Kidney tubule cell (primary cell): ENCODE measurements at regions not wholly inside any gene's neighbourhood (a gene's known extent, or its start where the extent isn't known, plus 50 kb on each side); places are given as distances from the start of the nearest gene placed in this dataset.
"Not testable (repeated sequence)": the region's sequence is repeated elsewhere in the genome, so short reads cannot be mapped to it uniquely, and the experiment has no call there.

Experiments
- DNase-seq: peaks from one replicate; pipeline ENCODE4 v3.0.0-alpha.2; 2018; ENCODE audit warnings: low spot score

DNA sequence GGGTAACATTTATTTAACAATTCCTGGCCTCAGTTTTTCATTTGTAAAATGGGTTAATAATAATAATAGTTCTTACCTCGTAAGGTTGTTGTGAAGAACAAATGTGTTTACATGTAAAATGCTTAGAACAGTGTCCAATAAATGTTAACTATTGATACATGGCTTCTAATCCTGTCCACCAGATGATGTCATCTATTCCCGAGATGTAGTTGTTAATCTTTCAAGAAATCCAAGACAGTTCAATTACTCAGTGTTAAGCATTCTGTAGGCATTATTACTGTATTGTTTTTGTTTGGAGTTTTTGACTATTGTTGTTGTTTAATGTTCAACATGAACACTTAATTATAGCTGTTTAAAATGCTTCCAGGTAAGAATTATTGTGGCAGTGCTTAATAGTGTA lies 131.0 kb upstream of the FNDC3A start:
- DNase-seq = no peak

DNA sequence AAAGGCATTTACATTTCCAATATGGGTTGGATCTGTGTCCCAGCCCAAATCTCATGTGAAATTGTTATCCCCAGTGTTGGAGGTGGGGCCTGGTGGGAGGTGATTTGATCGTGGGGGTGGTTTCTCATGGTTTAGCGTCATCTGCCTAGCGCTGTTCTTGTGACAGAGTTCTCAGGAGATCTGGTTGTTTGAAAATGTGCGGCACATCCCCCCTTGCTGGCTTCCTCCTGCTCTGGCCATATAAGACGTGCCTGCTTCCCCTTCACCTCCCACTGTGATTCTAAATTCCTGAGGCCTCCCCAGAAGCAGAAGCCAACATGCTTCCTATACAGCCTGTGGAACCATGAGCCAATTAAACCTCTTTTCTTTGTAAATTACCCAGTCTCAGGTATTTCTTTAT lies 126.2 kb upstream of the FNDC3A start:
- DNase-seq = no peak

DNA sequence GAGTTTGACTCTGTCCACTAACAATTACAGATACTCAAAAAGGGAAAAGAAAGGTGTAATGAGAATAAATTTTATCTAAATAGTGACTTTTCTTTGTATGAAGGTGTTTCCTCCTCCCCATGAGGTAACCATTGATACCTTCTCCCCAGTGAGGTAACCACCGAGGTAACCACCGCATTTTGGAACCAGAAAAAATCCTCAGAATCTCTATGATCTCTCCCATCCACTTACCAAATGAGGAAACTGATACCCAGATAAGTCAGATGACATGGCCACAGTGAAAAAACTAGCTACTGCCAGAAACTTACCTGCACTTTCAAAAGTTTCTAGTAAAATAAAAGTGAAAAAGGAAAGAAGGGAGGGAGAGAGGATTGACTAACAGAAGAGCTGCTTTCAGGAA lies 124.0 kb upstream of the FNDC3A start:
- DNase-seq = no peak

DNA sequence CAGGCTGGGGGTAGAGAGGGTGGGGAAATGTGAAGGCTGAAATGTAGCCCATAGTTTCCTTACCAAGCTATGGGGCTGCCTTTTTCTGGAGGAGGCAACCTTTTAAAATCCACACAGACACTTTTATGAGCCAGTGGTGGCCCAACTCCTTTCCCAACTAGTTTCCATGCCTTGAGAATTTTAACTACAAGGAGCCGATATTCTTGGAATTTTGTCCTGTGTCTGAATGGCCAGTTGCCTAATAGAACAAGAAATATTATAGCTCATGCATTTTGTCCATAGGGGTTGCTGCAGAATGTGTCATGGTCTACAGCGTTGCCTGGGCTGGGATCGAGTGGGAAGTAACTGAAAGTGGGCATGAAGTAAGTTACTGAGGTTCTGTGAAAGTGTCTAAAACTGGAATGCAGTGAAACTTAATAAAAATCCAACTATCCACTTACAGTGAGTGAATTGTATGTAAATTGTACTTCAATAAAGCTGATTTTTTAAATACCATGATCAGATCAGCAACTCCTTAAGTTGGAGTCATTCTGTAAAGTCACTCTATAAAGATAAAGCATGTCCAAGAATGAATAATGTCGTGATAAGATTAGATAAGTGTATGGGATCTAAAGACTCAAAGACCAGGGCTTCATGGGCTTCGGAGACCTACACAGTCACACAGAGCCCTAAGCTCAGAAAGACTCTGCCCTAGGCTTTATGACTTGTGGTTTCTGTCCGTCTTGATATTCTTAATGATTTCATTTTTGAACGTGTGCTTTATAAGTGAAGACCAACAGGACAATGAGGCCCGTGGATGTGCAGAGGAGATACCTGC lies 122.6 kb upstream of the FNDC3A start:
- no peak for DNase-seq

DNA sequence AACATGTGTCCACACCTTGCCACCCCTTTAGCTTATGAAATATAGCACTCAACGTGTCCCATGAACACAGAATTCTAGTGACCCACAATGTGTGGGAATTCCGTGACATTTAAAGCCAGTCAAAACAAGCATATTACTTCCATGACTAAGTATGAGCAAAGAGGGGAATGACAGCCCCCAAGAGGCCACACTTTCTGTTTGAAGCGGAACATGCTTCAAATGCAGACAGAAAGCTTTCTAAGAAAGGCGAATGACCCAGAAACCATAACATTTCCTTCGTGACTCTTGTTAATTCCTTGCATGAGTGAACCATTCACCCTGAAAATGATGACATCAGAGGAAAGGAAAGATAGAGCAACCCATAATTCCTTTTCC lies 122.0 kb upstream of the FNDC3A start:
- peak; percentile 75 for DNase-seq

DNA sequence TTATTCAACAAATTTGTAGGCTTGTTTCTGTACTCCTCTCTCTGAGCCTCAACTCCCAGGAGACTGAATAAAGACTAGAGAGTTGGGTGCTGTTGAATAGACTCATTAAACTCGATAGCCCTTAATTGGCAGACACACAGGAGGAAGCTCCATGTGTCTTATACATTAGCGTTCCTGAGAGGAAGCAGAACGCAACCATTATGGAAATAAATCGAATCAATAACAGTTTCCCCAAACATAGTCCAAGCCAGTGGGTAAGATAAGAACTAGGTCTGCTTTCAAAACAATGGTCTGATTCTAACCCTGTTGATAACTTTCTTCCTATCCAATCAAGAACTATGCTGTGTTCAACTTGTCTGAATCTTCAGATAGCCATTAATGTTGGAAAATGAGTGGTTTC lies 118.1 kb upstream of the FNDC3A start:
- DNase-seq = no peak

DNA sequence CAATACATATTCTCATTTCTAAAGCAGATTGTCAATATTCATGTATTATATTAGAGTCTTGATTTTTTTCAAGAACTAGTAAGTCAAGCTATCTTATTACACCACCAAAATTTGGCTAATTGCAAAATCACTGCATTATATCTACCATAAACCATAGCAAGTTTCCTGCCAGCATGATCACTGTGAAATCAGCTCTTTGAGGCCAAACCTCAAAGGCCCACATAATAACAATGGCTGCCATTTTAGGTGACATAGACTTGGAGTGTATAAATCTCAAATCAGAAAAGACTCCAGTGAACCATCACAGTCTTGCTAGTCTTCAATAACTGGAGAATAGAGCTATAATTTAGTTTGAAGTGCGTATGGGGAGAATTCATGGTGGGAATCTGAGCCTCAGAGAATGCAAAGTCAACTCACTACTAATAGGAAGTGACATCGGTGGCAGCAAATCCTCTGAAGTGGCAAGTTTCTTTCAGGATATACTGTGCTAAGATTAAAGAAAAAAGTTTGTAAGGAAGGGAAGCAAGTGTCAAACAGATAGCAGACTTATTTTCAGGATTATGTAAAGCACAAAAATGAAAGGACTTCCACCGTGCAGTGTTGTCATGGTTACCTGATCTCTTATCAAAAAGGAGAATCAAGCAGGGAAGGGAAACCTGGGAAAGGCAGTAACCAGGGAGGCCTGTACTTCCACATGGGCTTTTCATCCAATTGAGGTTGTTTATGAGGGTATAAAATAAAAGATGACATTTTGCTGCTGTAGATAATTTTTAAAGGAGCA lies 117.4 kb upstream of the FNDC3A start:
- no peak for DNase-seq

DNA sequence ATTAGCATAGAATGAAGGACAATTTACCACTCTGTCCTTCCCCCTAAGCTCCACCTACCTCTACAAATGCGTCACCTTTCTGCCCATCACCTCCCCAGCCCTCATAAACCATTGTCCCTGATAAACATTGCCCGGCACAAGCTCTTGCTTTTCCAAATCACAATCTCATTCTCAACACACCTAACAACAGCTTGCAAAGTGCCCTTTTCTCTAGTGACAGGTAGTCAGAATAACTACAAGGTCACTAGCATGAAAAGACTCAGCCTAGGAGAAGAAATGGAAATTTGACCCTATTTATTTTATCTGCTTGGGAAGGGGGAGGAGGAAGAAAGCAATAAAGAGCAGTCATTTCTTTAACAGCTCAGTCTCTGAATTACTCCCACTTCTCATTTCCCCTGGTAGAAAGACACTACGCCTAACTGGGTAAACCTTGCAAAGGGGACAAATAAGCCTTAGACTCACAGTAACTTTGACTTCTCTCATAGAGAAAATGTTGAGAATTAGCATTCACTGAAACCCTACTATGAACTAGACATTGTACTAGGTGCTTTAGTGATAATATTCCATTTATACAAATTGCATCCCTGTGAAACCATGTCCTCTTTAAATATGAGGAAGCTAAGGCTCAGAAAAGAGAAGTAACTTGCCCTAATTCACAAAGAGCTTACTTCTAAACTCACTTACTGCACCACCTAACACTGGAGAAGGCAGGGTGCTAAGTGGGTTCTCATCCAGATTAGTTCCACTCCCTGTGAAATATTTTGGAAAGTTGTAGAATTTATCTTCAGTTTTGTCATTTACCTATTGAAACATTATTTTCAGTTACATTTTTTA lies 116.2 kb upstream of the FNDC3A start:
- no peak for DNase-seq

DNA sequence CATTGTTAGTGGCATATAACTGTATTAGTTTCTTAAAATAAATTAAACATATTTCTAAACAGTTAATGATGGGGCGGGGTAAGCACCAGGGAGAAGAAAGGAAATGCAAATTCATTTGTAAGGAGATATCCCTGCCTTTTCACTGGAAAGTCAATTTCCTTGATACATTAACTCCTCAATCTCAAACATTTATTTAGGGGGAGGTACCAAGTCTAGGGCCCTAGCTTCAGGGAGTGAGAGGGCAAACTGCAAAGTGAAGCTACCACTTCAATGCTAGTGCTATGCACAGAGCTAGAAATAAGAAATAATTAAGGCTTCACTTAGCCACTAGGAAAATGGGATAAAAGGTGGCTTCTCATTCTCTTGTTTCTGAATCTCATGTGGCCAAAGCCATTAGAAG lies 115.3 kb upstream of the FNDC3A start:
- no peak for DNase-seq

DNA sequence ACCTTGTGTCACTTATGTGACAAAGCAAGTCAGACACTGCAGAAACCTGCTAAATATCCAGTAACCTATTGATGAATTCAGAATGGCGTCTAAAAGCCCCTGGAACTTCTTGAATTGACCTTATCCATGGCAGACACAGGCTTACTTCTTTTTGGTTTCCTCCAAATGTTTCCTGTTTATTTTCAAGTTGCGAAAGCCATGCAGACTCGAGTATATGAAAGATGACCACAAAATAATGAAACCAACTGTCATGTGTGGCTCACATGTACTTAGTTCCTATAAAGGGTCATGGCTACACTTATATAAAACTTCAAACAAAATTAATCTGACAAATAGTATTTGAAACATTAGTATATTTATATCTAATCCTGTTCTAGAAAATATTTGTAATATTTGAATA lies 113.1 kb upstream of the FNDC3A start:
- no peak for DNase-seq

DNA sequence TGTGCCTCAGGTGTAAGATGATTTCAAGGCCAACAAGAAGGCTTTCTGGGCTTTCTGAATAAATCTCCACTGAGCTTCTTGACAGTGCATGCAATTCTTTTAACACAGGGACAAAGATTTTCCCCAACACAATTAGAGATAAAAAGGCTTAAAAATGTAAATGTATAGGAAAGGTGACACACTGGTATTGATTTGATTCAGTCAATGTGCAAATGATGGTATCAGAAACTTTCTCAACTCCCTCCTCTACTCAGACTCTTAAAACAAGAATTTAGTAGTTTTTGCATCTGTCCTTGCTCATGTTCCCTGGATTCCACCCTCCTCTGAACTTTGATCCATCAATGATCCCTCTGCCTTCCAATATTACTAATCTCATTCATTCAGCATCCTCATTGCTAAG lies 111.6 kb upstream of the FNDC3A start:
- no peak for DNase-seq

DNA sequence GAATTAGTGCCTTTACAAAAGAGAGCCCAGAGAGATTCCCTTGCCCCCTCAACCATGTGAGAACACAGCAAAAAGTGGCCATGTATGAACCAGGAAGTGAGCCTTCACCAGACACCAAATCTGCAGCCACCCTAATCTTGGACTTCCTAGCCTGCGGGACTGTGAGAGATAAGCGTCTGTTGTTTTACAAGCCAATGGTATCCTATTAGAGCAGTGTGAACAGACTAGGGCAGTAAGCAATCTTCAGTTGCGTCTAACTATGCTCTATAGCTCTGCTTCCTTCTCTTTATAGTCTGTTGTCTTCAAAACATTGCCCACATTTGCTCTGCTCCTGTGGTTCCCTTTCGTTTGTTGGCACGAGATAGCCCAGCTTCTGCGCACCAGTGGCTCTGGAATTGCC lies 109.5 kb upstream of the FNDC3A start:
- no peak for DNase-seq

DNA sequence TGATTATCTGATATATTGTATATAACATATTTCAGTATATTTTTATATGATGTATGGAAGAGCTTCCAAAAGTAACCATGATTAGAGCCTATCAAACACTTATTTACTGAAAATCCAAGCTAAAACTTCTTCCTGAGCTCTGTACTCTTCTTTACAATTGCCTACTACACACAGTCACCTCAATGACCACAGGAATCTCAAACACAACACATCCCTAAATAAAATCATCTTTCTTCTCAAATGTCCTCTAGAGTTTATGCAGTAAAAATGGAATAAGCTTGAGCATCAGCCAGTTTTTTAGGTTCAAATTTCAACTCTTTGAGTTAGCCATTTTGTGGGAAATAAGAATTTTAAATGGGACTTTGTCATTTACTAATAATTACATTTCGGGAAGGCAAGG lies 102.6 kb upstream of the FNDC3A start:
- no peak for DNase-seq

DNA sequence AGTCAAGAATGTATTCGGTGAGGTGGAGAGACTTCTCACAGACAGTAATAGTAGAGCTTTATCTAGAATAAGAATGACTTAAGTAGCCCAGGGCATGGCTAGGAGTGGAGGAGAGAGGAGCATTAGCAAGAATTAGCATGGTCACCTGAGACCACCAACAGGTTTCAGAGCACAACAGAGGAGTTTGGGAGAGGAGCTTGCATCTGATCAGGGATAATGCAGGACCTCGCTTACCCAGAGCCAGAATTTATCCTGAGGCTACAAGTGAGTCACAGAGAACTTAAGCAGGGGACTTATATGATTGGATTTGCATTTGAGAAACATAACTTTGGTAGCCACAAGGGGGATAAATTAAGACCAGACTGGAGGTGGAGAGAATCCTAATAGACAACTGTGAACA lies 102.1 kb upstream of the FNDC3A start:
- DNase-seq = no peak

DNA sequence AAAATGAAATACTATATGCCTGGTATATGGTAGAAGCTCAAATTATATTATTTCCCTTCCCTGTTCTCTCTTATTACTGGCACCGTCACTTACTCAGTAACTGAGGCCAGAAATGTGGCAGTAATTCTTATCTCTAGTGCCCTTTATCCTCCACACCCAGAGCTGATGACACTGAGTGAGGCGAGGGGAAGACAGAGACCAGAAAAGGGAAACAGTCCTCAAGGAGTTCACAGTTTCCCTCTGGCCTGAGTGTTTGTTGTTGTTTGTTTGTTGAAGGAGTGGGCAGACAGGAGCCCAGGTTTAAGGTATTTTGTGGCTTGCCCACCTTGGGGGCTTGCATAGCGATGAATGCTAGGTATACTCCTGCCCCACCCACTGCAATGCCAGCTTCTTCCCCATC lies 101.5 kb upstream of the FNDC3A start:
- no peak for DNase-seq

DNA sequence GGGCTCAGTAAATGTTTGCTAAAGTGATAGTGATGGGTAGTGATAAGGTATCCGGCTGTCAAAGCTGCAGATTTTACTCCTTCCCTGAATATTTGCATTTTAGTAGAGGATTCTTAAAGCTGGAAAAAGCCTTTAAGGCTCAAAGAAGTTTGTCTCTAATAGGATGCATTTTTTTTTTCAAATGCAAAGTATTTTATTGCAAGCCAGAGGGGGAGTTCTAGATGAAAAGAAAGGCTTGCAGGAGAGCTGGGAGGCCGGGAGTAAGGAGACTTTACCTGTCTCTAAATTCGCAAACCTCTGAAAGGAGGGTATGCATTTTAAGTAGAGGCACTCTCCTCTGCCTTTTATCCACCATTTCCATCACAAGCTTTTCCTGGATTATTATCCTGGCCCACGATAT lies 100.7 kb upstream of the FNDC3A start:
- no peak for DNase-seq

DNA sequence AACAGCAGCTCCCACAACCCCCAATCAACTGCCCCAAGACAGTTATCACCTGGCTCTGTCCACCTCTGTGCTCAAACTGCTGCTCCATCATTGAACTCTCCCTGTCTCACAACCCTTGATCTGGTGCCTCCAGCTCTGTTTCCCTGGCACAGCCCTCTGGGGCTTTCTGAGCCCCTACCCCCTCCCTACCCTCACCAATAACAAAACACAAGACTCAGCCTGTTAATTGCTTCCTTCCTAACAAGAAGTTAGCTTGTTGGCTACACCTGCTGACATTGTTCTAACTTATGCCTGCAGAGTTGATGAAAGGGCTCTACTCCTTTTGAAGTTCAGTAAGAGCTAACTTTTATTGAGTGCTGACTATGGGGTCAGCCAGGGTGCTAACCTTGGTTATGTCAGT lies 99.4 kb upstream of the FNDC3A start:
- DNase-seq = no peak

DNA sequence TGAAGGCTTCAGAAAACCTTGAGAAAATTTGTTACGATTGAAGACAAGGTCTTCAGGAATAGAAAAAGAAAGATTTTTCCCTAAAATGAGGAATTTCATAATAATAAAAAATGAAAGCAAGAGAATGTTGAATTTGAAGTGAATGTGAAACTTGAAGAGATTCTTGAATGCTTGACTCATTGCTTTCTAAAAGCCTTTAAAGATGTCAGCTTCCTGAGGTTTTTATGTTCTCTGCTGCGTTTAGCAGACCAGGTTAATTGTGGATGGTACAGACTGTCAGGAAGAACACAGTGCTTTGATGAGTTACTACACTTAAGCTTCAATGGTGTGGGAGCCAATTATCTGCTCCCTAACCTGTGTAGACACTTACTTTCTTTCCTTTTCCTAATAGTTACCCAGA lies 96.3 kb upstream of the FNDC3A start:
- no peak for DNase-seq

DNA sequence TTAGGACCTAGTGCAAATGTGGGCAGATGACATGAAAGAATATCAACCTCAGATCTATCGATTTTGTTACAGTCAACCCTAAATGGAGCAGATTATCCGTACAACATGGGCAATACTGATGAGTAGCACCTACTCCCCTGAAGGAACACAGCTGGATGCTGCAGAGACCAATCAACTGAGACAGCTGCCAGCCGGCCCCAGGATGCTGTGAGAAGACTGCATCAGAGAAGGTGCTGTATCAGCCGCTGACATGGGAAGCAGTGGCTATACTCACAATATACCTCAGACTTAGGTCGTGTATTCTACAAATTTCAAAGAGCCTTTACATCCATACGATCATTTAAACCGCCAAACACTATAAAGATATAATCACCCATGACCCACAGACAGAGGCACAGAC lies 95.9 kb upstream of the FNDC3A start:
- DNase-seq = no peak

DNA sequence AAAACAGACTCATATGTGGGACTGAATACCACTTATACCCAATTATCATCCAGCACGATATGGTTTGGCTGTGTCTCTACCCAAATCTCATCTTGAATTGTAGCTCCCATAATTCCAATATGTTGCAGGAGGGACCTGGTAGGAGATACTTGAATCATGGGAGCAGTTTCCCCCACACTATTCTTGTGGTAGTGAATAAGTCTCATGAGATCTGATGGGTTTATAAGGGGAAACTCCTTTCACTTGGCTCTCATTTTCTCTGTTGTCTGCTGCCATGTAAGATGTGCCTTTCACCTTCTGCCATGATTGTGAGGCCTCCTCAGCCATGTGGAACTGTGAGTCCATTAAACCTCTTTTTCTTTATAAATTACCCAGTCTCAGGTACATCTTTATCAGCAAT lies 91.9 kb upstream of the FNDC3A start:
- not testable (repeated sequence) for DNase-seq

DNA sequence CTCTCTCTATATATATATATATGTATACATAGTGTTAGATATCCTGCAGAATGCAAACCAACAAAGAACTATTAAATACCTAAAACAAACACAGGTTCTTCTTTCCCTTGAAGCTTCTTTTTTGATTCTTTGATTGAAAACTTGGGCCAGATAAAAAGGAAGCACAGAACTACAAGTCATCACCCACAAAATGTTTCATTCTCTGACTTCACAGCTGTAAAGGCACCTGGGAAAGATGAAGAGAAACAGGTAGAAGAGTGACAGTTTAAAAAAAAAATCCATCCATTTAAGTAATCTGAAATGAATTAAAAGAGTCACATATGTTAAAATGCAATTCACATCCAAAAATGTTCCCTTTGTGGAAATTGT lies 90.7 kb upstream of the FNDC3A start:
- no peak for DNase-seq

DNA sequence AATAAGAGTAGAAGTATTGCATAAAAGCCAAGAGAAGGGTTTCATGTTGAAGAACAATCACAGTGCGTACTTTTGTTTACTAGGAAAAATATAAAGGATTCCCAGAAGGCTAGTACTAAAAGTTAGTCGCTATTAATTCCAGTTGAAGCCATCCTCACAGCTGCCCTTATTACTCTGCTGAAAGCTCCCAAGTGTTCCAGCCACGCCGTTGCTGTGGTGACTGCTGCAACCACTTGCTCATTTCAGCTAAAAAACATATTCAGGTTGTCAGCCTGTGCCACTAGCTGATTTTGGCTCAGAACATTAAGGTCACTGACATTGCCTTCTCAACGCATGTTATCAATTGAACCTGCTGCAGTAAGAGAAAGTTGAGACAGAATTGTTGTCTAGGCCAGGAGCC lies 87.1 kb upstream of the FNDC3A start:
- no peak for DNase-seq

DNA sequence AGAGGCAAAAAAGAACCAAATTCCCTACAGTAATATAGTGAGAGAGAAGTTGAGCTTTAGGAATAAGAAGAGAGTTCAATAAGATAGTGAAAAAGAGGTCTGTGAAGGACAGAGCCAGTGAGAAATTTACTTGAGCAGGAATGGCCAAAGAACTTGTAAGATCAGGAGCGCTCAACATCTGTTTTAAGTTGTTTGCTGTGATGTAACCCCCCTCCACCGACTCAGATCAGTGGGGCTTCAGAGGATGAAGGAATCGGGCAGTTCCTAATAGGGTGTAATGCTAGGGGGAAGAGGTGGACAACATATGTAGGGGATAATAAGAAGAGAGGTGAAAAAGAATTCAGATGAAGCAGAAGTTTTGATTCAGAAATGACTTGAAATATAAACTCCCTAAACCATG lies 85.3 kb upstream of the FNDC3A start:
- no peak for DNase-seq
